GM19240 (cell line): ENCODE measurements at regions not wholly inside any gene's neighbourhood (a gene's known extent, or its start where the extent isn't known, plus 50 kb on each side); places are given as distances from the start of the nearest gene placed in this dataset.
"Not testable (repeated sequence)": the region's sequence is repeated elsewhere in the genome, so short reads cannot be mapped to it uniquely, and the experiment has no call there.

Experiments used
- DNase-seq: peaks from one replicate; pipeline ENCODE4 v3.0.0; 2011; ENCODE audit warnings: low spot score; ENCODE audit not compliant: insufficient read length

GRCh38 chr1:181324797-181325616, 158.3 kb upstream of the CACNA1E start:
- DNase-seq: no peak

GRCh38 chr1:181325765-181326164, 157.6 kb upstream of the CACNA1E start:
- not testable (repeated sequence) for DNase-seq

DNA sequence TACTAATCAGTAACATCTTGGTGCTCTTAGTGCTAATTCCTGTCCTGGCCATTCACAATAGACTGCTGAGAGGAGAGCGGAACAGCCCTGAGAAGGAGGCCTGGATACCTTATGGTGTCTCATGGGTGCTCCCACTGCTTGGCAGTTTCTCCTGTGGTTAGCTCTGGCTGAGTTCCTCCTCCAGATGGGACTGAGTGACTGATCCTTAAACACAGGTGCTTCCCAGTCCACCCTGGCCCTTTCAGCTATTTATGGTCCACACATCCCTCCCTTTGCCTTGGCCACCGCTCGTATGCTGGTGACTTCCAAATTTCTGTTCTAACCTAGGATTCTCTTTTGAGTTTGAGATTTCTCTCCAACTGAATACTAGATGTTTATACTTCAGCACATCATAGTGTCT, 157.0 kb upstream of the CACNA1E start:
- DNase-seq: no peak

DNA sequence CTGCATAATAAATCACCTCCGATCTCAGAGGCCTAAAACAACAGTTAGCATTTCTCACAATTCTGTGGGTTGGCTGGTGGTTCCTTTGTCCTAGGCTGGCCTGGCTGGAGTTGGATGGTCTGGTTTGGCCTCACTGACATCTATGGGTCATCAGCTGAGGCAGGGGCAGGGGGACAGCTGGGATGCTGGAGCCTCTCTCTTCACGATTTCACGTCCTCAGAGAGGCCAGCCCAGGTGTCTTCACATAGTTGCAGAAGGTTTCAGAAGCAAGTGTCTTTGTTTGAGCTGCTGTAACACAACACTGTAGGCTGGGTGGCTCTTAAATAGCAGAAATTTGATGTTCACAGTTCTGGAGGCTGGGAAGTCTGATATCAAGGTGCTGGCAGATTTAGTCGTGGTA, 155.5 kb upstream of the CACNA1E start:
- DNase-seq: no peak

DNA sequence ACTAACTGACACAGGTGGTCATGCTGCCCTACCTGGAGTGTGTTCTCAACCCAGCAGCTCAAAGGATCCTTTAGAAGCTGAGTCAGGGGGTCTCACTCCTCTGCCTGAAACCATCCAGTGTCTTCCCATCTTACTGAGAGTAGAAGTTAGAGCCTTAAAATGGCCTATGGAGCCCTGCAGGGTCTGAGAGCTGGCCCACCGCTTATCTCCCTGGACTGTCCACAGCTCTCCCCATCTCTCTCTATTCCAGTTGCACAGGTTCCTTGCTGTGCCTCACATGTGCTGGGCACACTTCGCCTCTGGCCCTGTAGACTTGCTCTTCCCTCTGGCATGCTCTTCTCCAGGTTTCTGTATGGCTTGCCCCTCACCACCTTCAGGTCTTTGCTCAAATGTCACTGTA, 148.6 kb upstream of the CACNA1E start:
- DNase-seq: no peak

DNA sequence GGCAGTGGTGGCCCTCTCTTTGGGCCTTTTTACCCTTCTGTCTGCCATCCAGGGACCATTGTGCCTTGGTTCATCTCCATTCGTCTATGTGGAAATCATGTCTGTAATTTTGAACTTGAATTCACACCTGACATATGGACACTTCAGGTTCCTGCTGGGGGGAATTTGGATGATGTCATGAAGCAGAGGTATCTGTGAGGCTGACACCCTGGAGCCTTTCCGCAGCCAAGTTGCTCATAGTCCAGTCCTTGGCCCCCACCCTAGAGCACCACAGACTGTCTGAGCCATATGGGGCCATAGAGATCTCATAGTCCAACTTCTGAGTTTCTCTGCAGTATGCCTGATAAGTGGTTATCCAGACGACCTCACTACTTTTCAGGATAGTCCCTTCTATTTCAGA, 147.7 kb upstream of the CACNA1E start:
- no peak for DNase-seq

- no peak for DNase-seq
Observed at GRCh38 chr1:181341026-181341632, 142.2 kb upstream of the CACNA1E start.

- no peak for DNase-seq
Observed at GRCh38 chr1:181344091-181344490, 139.2 kb upstream of the CACNA1E start.

GRCh38 chr1:181345146-181345545, 138.2 kb upstream of the CACNA1E start:
- DNase-seq: no peak

DNA sequence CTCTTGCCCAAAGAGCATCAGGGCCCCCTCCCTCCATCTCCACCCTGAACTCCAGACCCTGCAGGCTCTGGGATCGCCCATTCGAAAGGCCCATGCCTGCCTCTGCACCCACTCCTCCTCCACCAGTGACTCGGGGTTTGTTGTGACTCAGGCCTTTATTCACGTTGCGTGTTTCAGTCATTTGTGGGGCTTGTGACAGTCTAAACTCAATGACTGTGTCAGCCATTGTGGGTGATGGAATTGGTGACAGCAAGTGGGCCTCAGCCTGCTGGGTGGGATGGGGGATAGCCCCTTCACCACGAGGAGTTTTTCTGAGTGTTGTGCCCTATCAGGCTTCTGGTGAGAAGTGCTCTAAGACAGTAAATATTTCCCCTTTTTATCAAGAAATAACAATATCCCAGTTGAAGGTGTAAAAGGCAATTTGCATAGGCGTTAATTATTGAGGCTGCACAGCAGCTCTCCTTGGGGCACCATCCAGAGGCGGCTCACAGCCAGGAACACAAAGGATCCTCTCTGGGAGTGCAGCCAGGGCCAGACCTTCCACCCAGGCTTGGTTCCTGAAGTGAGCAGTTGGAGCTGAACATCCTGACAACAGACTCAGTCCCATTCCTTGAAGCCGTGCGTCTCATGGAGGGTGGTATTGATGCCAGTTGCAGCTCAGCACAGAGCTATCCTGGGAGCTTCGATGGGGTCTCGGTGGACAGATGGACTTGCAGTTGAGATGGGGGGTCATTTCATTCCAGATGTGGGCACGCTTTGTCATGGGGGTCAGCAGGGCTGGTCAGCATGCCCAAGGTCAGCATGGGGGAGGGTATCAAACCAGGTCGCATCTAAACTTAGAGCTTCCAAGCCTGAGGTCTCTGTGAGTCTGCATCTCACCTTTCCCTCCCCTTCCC, 135.6 kb upstream of the CACNA1E start:
- DNase-seq: no peak

DNA sequence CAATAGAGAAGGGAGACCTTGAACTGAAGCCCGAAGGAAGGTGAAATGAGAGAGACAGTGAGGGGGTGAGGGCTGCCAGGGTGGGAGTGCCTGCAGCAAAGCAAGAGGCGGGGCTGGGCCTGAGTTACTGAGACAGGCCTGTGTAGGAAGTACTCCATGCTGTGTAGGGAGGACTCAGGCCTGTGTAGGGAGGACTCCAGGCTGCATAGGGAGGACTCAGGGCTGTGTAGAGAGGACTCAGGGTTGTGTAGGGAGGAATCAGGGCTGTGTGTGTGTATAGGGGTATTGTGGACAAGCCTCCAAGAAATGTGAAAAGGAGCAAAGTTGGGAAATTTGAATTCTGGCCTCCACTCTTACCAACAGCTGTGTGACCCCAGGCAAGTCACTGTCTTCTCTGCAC, 133.8 kb upstream of the CACNA1E start:
- no peak for DNase-seq

GRCh38 chr1:181350131-181350530, 133.2 kb upstream of the CACNA1E start:
- DNase-seq: no peak

DNA sequence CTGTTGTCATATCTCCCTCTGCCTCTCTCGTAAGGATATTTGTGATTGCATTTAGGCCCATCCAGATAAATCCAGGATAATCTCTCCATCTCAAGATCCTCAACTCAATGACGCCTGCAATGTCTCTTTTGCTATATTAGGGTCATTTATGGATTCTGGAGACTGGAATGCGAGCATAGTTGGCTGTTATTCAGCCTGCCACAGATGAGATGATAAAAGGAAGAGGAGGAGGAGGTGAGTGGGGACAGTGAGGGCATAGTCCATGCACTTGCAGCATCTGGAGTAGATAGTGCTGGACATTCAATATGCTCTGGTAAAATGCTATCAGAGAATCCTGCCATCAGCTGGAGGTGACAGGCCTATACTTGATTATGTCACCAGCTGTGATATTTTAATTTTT, 131.6 kb upstream of the CACNA1E start:
- DNase-seq: no peak

DNA sequence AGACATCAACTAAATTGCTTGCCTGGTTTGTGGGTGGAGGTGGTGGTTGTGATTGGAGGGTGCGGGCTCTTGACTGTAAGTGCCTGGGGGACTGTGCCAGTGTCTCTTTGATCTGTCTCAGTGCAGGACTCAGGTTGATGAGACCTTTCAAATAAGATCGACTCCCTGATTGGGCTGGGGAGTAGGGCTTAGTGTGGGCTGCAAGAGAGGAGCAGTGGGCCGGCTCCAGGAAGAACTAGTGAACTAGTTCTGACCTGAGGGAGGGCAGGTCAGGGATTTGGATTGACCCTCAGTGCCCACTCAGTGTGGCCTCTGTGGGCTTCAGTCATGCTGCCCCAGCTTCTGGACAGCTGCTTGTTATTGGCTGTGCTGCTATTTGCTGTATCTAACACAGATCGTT, 130.6 kb upstream of the CACNA1E start:
- no peak for DNase-seq

DNA sequence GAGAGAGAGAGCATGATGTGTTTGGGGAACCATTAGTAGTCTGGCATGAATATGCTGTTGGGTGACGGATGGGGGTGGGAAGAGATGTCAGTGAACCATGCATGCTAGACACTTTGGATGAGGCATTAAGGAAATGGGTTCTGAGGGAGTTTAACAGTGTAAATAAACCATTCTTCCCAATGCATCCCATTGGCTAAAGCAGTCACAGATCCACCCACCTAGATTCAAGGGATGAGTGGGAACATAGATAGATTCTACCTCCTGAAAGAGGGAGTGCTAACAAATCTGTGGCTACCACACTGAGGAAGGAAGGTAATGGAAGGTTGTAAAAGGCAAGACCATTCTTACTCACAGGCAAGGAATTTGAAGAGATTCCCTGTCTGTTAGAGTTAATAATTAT, 129.8 kb upstream of the CACNA1E start:
- DNase-seq: no peak

GRCh38 chr1:181354865-181355264, 128.5 kb upstream of the CACNA1E start:
- no peak for DNase-seq

- DNase-seq: no peak
Observed at GRCh38 chr1:181356505-181357340, 126.6 kb upstream of the CACNA1E start.

- no peak for DNase-seq
Observed at GRCh38 chr1:181359012-181359411, 124.3 kb upstream of the CACNA1E start.

DNA sequence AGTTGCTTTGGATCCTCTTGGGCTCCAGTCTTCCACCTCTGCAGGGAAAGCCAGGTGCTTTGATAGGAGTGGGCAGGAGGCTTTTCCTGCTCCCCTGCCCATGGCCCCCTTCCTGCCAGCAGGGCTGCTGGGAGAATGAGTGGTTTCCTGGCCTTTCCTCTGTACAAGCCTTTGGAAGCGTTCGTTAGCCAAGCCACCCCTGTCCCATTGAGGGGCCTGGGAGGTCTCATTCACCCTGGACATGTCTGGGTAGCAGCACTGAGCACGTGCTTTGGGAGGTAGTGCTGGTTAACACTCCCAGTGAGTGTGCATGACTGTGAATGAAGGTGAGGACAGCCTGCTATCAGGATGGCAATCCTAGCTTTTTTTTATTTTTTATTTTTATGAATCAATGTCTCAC, 118.5 kb upstream of the CACNA1E start:
- no peak for DNase-seq

DNA sequence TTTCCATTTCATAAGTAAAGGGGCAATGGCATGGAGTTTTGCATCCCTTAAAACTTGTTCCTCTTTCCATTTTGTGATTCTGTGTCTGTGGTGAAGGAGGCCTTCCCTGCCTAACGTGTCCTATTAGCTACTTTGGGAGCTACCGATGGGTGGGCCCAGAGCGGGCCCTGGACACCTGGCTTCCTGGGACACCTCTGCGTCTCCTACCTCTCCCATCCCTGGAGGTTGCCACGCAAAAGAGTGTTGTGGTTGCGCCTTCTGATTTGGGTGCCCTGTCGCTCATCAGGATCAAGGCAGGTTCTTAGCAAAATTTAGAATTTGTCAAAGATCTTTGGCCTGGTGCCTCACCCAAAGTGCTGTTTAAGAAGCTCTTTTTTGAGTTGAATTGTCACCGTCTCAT, 116.4 kb upstream of the CACNA1E start:
- no peak for DNase-seq

GRCh38 chr1:181369416-181369815, 113.9 kb upstream of the CACNA1E start:
- no peak for DNase-seq
